ACC112 (cell line): ENCODE measurements at regions not wholly inside any gene's neighbourhood (a gene's known extent, or its start where the extent isn't known, plus 50 kb on each side); places are given as distances from the start of the nearest gene placed in this dataset.

Experiments used
- H2AFZ ChIP-seq: fragments of 200-600 bp; sonication (generic); one replicate; pipeline ENCODE4 v1.6.0; 2017; ENCODE audit warnings: antibody characterized with exemption, low read length; ENCODE audit not compliant: unreplicated experiment
- H3K27ac ChIP-seq: fragments of 200-600 bp; sonication (generic); 2 replicates; pipeline ENCODE4 v1.5.1; 2014; ENCODE audit warnings: low read depth, mild to moderate bottlenecking, antibody characterized with exemption, low read length, moderate library complexity
- H3K27me3 ChIP-seq: fragments of 200-600 bp; sonication (generic); 2 replicates; pipeline ENCODE4 v1.6.1; 2014; ENCODE audit warnings: mild to moderate bottlenecking, antibody characterized with exemption, low read length, moderate library complexity, mixed read lengths; ENCODE audit not compliant: insufficient read depth
- H3K36me3 ChIP-seq: fragments of 200-600 bp; sonication (generic); 2 replicates; pipeline ENCODE4 v1.6.1; 2016; ENCODE audit warnings: mild to moderate bottlenecking, antibody characterized with exemption, low read length, moderate library complexity, mixed read lengths; ENCODE audit not compliant: insufficient read depth
- H3K4me1 ChIP-seq: fragments of 200-600 bp; sonication (generic); one replicate; pipeline ENCODE4 v1.6.1; 2016; ENCODE audit warnings: low read length, mixed read lengths; ENCODE audit not compliant: insufficient read depth, unreplicated experiment, control insufficient read depth
- H3K4me3 ChIP-seq: fragments of 200-600 bp; sonication (generic); 2 replicates; pipeline ENCODE4 v1.5.1; 2014; ENCODE audit warnings: mild to moderate bottlenecking, low read depth, low read length
- H3K79me2 ChIP-seq: fragments of 200-600 bp; sonication (generic); one replicate; pipeline ENCODE4 v1.6.0; 2016; ENCODE audit warnings: low read length; ENCODE audit not compliant: control insufficient read depth, unreplicated experiment, insufficient read depth

- Histone ChIP-seq H3K4me1 (no peaks in the 10 kb centered on the region), H3K27me3 (peaks cover 19% of the 10 kb centered on the region), H3K36me3 (no peaks in the 10 kb centered on the region), H3K79me2 (no peaks in the 10 kb centered on the region), H3K27ac (no peak overlapping the region), H2AFZ (no peak overlapping the region), H3K4me3 (no peak overlapping the region)
Observed at GRCh38 chr2:16525265-16525887, 140.3 kb downstream of the CYRIA start.

DNA sequence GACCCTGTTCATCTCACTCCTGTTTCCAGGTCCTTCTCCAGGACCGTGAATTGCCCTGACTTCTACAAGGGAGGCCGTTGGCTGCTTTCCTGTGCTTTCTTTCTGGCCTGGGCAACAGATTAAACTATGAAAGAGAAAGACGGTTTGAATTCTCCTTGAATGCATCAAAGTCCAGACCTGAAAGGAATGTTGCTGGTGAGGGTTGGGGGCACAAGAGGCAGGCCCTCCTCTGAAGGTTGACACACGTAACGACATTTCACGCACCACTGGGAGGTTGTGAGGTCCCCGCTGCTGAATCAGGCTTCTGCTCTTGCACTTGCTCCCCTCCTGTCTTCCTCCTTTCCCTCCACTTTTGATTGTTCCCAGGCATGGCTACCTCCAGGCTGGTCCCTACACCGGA lies 141.9 kb downstream of the CYRIA start:
- Histone ChIP-seq H2AFZ (no peak overlapping the region), H3K4me3 (no peak overlapping the region), H3K27ac (no peak overlapping the region), H3K4me1 (no peaks in the 10 kb centered on the region), H3K36me3 (no peaks in the 10 kb centered on the region), H3K27me3 (peaks cover 19% of the 10 kb centered on the region), H3K79me2 (no peaks in the 10 kb centered on the region)

GRCh38 chr2:16522031-16522831 lies 143.4 kb downstream of the CYRIA start:
- H2AFZ ChIP-seq = no peak overlapping the region
- H3K4me1 ChIP-seq = no peaks in the 10 kb centered on the region
- H3K27me3 ChIP-seq = peaks cover 19% of the 10 kb centered on the region
- no peak overlapping the region for H3K27ac ChIP-seq
- H3K36me3 ChIP-seq = no peaks in the 10 kb centered on the region
- H3K79me2 ChIP-seq = no peaks in the 10 kb centered on the region
- no peak overlapping the region for H3K4me3 ChIP-seq

- no peak overlapping the region for H3K4me3 ChIP-seq
- H3K36me3 ChIP-seq = no peaks in the 10 kb centered on the region
- no peaks in the 10 kb centered on the region for H3K4me1 ChIP-seq
- no peak overlapping the region for H3K27ac ChIP-seq
- peaks cover 14% of the 10 kb centered on the region for H3K27me3 ChIP-seq
- H3K79me2 ChIP-seq = no peaks in the 10 kb centered on the region
- H2AFZ ChIP-seq = no peak overlapping the region
Observed at GRCh38 chr2:16520891-16521290, 144.7 kb downstream of the CYRIA start.

GRCh38 chr2:16515696-16516095 lies 149.9 kb downstream of the CYRIA start:
- Histone ChIP-seq H3K27ac (no peak overlapping the region), H3K36me3 (no peaks in the 10 kb centered on the region), H2AFZ (no peak overlapping the region), H3K4me1 (no peaks in the 10 kb centered on the region), H3K79me2 (no peaks in the 10 kb centered on the region), H3K4me3 (no peak overlapping the region), H3K27me3 (peaks cover 16% of the 10 kb centered on the region)

- no peak overlapping the region for H2AFZ ChIP-seq
- peaks cover 30% of the 10 kb centered on the region for H3K27me3 ChIP-seq
- no peak overlapping the region for H3K4me3 ChIP-seq
- no peak overlapping the region for H3K27ac ChIP-seq
- no peaks in the 10 kb centered on the region for H3K36me3 ChIP-seq
- no peaks in the 10 kb centered on the region for H3K4me1 ChIP-seq
- H3K79me2 ChIP-seq = no peaks in the 10 kb centered on the region
Observed at GRCh38 chr2:16513626-16514025, 152.0 kb downstream of the CYRIA start.

DNA sequence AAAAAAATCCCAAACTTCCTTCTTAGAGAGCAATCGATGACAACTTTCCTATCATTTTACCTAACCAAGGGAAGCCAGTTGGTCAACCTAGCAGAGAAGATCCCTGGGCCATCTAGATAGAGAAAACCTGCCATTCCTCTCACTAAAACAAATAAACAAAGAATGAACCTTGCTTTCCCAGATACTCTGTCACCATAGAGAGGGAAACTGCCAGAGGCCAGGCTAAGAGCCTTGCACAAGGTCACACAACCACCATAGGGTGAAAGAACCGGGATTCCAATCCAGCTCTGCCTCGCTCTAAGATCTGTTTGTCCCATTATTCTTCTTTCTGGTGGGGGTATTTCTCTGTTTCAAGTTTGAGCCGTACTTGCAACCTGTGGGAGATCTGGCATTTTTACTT lies 154.6 kb downstream of the CYRIA start:
- no peak overlapping the region for H3K4me3 ChIP-seq
- no peaks in the 10 kb centered on the region for H3K36me3 ChIP-seq
- no peak overlapping the region for H2AFZ ChIP-seq
- H3K27me3 ChIP-seq = peaks cover 49% of the 10 kb centered on the region
- H3K4me1 ChIP-seq = no peaks in the 10 kb centered on the region
- no peak overlapping the region for H3K27ac ChIP-seq
- H3K79me2 ChIP-seq = no peaks in the 10 kb centered on the region

DNA sequence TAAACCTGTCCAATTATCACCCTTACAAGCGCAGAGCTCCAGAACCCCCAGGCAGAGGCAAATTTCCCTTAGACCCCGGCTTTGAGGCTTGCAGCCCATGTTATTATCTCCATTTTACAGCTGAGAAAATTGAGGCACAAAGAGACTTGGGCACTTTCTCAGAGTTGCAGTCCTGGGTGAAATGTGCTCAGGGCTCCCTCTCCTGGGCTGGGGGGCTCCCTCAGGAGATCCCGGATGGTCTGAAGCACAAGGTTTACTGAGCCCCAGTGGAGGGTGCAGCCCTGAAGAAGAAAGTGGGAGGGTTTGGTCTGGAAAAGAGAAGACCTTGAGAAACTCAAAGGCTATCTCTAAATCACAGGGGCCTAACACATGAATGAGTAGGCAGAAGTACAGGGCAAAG lies 156.6 kb downstream of the CYRIA start:
- H3K79me2 ChIP-seq = no peaks in the 10 kb centered on the region
- no peak overlapping the region for H2AFZ ChIP-seq
- H3K4me3 ChIP-seq = no peak overlapping the region
- H3K27ac ChIP-seq = no peak overlapping the region
- peaks cover 38% of the 10 kb centered on the region for H3K27me3 ChIP-seq
- H3K4me1 ChIP-seq = no peaks in the 10 kb centered on the region
- no peaks in the 10 kb centered on the region for H3K36me3 ChIP-seq

- Histone ChIP-seq H2AFZ (no peak overlapping the region), H3K27ac (no peak overlapping the region), H3K79me2 (no peaks in the 10 kb centered on the region), H3K36me3 (no peaks in the 10 kb centered on the region), H3K4me1 (no peaks in the 10 kb centered on the region), H3K4me3 (no peak overlapping the region), H3K27me3 (peaks cover 38% of the 10 kb centered on the region)
Observed at GRCh38 chr2:16508490-16508851, 157.2 kb downstream of the CYRIA start.

DNA sequence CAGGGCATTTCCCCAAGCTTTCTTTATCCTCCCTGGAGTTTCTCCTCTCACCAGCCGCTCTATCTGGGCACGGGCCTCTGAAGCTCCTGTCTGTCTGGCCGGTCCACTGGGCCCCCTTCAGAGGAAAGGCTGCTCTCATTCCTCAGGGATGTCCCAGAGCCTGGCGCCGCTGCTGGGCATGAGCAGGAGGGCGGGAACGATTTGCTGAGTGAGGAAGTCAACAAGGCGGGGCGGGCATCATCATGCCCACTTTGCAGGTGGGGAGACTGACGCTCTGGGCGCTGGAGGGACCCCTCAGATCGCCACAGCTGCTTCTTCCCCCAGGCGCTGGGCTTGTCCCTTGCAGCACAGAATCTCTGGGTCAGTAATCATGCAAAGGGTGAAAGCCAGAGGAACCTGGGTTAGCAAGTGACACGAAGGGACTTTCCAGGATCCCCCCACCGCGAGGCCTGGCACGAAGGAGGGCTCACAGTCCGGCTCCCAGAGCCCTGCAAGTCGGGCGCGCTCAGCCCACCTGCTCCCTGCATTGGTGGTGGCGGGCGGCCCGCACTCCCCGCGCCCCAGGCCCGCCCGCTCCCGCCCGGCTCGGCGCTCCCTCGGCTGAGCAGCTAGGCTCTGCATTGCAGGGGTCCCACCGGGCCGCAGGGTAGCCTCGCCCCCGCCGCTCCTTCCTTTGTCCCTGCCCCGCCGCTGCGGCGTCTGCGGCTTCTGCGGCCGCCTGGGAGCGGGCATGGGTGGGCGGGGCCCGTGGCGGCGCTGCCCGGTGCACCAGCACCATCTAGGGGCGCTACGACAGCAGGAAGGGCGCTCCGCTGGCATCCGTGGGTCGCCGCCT lies 157.8 kb downstream of the CYRIA start:
- Histone ChIP-seq H3K4me3 (0 out of 2 replicates have a peak overlapping the region, but pooled peaks have one; percentile 16), H3K4me1 (no peaks in the 10 kb centered on the region), H2AFZ (no peak overlapping the region), H3K27ac (no peak overlapping the region), H3K79me2 (no peaks in the 10 kb centered on the region), H3K27me3 (peaks cover 38% of the 10 kb centered on the region), H3K36me3 (no peaks in the 10 kb centered on the region)
